ENCODE measurements at regions not wholly inside any gene's neighbourhood (a gene's known extent, or its start where the extent isn't known, plus 50 kb on each side); places are given as distances from the start of the nearest gene placed in this dataset.

- WGBS, result 33% methylated on average over 3 of the region's 3 CpGs
- Histone ChIP-seq H3K27me3 (ENCODE audit: control insufficient read depth in 4 of 4, insufficient read depth in 4 of 4, low read length in 3 of 4) (no peaks in the 10 kb centered on the region), H3K4me3 (ENCODE audit: low read depth in 1 of 3, low read length in 3 of 3) (no peak overlapping the region), H3K4me1 (ENCODE audit: control insufficient read depth in 4 of 4, insufficient read depth in 4 of 4, low read length in 3 of 4) (no peaks in the 10 kb centered on the region), H3K9me3 (ENCODE audit: control insufficient read depth in 4 of 4, low read length in 3 of 4) (no peaks in the 10 kb centered on the region), H3K9ac (ENCODE audit: low read depth in 1 of 2, low read length in 2 of 2) (no peak overlapping the region), H3K27ac (ENCODE audit: low read depth in 1 of 2, low read length in 2 of 2) (no peak overlapping the region), H3K36me3 (ENCODE audit: control insufficient read depth in 4 of 4, insufficient read depth in 3 of 4, low read depth in 1 of 4, low read length in 3 of 4) (no peaks in the 10 kb centered on the region)
- no peak for DNase-seq (ENCODE audit: low spot score)
- TF ChIP-seq FOXA1 (IDR thresholded peaks at IDR 0.05), result no peak
These were observed 1519.1 kb downstream of the BRINP3 start for GRCh38 chr1:188958461-188959115.

DNA sequence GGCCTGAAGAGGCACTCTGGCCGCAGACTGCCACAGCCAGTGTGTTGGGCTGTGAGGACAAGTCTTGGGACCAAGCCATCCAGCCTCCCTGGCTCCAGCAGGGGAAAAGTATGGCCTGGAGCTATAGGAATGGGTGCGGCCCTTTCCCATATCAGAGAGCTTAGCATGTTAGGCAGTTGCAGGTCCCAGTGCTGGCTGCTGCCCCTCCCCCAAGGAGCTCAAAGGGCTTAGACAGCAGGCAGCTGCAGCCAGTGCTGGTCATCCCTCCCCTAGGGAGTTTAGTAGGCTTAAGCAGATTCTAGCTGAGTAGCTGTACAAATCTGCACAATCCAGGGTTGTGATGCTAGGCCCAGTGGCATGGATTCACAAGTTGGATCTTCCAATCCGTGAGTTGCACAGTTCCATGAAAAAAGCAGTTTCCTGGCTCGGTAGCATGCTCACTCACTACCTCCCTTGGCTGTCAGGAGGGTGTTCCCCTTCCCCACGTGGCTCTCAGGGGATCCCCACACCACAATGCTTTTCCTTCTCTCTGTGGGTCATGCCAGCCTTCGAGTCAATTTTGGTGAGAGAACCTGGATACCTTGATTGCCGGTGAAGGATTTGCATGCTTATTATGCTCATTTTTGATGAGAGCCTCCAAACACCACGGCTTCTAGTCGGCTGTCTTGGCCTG, 1490.8 kb downstream of the BRINP3 start:
- no peaks in the 10 kb centered on the region for H3K36me3 ChIP-seq (ENCODE audit: control insufficient read depth in 4 of 4, insufficient read depth in 3 of 4, low read depth in 1 of 4, low read length in 3 of 4)
- H3K4me3 ChIP-seq (ENCODE audit: low read depth in 1 of 3, low read length in 3 of 3), result no peak overlapping the region
- H3K9ac ChIP-seq (ENCODE audit: low read depth in 1 of 2, low read length in 2 of 2), result no peak overlapping the region
- no peak overlapping the region for H3K27ac ChIP-seq (ENCODE audit: low read depth in 1 of 2, low read length in 2 of 2)
- no peaks in the 10 kb centered on the region for H3K4me1 ChIP-seq (ENCODE audit: control insufficient read depth in 4 of 4, insufficient read depth in 4 of 4, low read length in 3 of 4)
- H3K9me3 ChIP-seq (ENCODE audit: control insufficient read depth in 4 of 4, low read length in 3 of 4), result no peaks in the 10 kb centered on the region
- 57% methylated on average over 9 of the region's 9 CpGs for whole genome bisulfite sequencing
- TF ChIP-seq, protein P1, sequence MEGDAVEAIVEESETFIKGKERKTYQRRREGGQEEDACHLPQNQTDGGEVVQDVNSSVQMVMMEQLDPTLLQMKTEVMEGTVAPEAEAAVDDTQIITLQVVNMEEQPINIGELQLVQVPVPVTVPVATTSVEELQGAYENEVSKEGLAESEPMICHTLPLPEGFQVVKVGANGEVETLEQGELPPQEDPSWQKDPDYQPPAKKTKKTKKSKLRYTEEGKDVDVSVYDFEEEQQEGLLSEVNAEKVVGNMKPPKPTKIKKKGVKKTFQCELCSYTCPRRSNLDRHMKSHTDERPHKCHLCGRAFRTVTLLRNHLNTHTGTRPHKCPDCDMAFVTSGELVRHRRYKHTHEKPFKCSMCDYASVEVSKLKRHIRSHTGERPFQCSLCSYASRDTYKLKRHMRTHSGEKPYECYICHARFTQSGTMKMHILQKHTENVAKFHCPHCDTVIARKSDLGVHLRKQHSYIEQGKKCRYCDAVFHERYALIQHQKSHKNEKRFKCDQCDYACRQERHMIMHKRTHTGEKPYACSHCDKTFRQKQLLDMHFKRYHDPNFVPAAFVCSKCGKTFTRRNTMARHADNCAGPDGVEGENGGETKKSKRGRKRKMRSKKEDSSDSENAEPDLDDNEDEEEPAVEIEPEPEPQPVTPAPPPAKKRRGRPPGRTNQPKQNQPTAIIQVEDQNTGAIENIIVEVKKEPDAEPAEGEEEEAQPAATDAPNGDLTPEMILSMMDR (IDR thresholded peaks at IDR 0.05; ENCODE audit: low read depth, low read length, missing input control), result no peak
- TF ChIP-seq RAD21 (IDR thresholded peaks at IDR 0.05) (no peak), ZBTB33 (IDR thresholded peaks at IDR 0.05) (no peak), JUND (IDR thresholded peaks at IDR 0.05) (no peak), SP1 (IDR thresholded peaks at IDR 0.05) (no peak), HNF4G (IDR thresholded peaks at IDR 0.05) (no peak), HNF4A (conservative IDR thresholded peaks at IDR 0.05) (no peak), NR2F2 (IDR thresholded peaks at IDR 0.05) (no peak), TAF1 (conservative IDR thresholded peaks at IDR 0.05) (no peak)
- TF ChIP-seq, protein P2, sequence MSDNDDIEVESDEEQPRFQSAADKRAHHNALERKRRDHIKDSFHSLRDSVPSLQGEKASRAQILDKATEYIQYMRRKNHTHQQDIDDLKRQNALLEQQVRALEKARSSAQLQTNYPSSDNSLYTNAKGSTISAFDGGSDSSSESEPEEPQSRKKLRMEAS (IDR thresholded peaks at IDR 0.05), result no peak
- TF ChIP-seq, protein P3, sequence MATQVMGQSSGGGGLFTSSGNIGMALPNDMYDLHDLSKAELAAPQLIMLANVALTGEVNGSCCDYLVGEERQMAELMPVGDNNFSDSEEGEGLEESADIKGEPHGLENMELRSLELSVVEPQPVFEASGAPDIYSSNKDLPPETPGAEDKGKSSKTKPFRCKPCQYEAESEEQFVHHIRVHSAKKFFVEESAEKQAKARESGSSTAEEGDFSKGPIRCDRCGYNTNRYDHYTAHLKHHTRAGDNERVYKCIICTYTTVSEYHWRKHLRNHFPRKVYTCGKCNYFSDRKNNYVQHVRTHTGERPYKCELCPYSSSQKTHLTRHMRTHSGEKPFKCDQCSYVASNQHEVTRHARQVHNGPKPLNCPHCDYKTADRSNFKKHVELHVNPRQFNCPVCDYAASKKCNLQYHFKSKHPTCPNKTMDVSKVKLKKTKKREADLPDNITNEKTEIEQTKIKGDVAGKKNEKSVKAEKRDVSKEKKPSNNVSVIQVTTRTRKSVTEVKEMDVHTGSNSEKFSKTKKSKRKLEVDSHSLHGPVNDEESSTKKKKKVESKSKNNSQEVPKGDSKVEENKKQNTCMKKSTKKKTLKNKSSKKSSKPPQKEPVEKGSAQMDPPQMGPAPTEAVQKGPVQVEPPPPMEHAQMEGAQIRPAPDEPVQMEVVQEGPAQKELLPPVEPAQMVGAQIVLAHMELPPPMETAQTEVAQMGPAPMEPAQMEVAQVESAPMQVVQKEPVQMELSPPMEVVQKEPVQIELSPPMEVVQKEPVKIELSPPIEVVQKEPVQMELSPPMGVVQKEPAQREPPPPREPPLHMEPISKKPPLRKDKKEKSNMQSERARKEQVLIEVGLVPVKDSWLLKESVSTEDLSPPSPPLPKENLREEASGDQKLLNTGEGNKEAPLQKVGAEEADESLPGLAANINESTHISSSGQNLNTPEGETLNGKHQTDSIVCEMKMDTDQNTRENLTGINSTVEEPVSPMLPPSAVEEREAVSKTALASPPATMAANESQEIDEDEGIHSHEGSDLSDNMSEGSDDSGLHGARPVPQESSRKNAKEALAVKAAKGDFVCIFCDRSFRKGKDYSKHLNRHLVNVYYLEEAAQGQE (IDR thresholded peaks at IDR 0.05), result no peak
- TF ChIP-seq, protein P4, sequence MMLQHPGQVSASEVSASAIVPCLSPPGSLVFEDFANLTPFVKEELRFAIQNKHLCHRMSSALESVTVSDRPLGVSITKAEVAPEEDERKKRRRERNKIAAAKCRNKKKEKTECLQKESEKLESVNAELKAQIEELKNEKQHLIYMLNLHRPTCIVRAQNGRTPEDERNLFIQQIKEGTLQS (IDR thresholded peaks at IDR 0.05), result no peak
- no peaks in the 10 kb centered on the region for H3K27me3 ChIP-seq (ENCODE audit: control insufficient read depth in 4 of 4, insufficient read depth in 4 of 4, low read length in 3 of 4)
- DNase-seq (ENCODE audit: low spot score), result no peak

Data from liver (tissue), 8 donors.